ENCODE measurements at regions not wholly inside any gene's neighbourhood (a gene's known extent, or its start where the extent isn't known, plus 50 kb on each side); places are given as distances from the start of the nearest gene placed in this dataset.
"Not testable (repeated sequence)": the region's sequence is repeated elsewhere in the genome, so short reads cannot be mapped to it uniquely, and the experiment has no call there.

- no peak for DNase-seq
- Histone ChIP-seq H3K4me3 (ENCODE audit: insufficient read depth, low read depth, low read length, poor library complexity, severe bottlenecking) (no peak overlapping the region), H3K27me3 (replicated peaks; ENCODE audit: control insufficient read depth, insufficient read depth, low read length, poor library complexity, severe bottlenecking) (no peaks in the 10 kb centered on the region), H3K36me3 (ENCODE audit: control insufficient read depth, insufficient read depth, low read length) (no peaks in the 10 kb centered on the region), H3K9me3 (ENCODE audit: control insufficient read depth, low read length) (no peaks in the 10 kb centered on the region), H3K27ac (ENCODE audit: insufficient read depth, low read length, poor library complexity, severe bottlenecking) (no peak overlapping the region), H3K4me1 (ENCODE audit: control insufficient read depth, insufficient read depth, low read length, poor library complexity, severe bottlenecking) (no peaks in the 10 kb centered on the region)
Measured at GRCh38 chr5:15097552-15097951, 226.0 kb upstream of the ANKH start.

- not testable (repeated sequence) for H3K27ac ChIP-seq (ENCODE audit: insufficient read depth, low read length, poor library complexity, severe bottlenecking); H3K9me3 ChIP-seq (ENCODE audit: control insufficient read depth, low read length); DNase-seq; H3K4me3 ChIP-seq (ENCODE audit: insufficient read depth, low read depth, low read length, poor library complexity, severe bottlenecking); H3K36me3 ChIP-seq (ENCODE audit: control insufficient read depth, insufficient read depth, low read length); H3K27me3 ChIP-seq (replicated peaks; ENCODE audit: control insufficient read depth, insufficient read depth, low read length, poor library complexity, severe bottlenecking); H3K4me1 ChIP-seq (ENCODE audit: control insufficient read depth, insufficient read depth, low read length, poor library complexity, severe bottlenecking)
Measured at GRCh38 chr5:15096686-15097085, 225.1 kb upstream of the ANKH start.

GRCh38 chr5:15092801-15093200 lies 221.2 kb upstream of the ANKH start:
- Histone ChIP-seq H3K4me3 (ENCODE audit: insufficient read depth, low read depth, low read length, poor library complexity, severe bottlenecking) (no peak overlapping the region), H3K9me3 (ENCODE audit: control insufficient read depth, low read length) (no peaks in the 10 kb centered on the region), H3K36me3 (ENCODE audit: control insufficient read depth, insufficient read depth, low read length) (no peaks in the 10 kb centered on the region), H3K27ac (ENCODE audit: insufficient read depth, low read length, poor library complexity, severe bottlenecking) (no peak overlapping the region), H3K27me3 (replicated peaks; ENCODE audit: control insufficient read depth, insufficient read depth, low read length, poor library complexity, severe bottlenecking) (no peaks in the 10 kb centered on the region), H3K4me1 (ENCODE audit: control insufficient read depth, insufficient read depth, low read length, poor library complexity, severe bottlenecking) (no peaks in the 10 kb centered on the region)
- DNase-seq: no peak

GRCh38 chr5:15085671-15086070 lies 214.1 kb upstream of the ANKH start:
- H3K9me3 ChIP-seq (ENCODE audit: control insufficient read depth, low read length): no peaks in the 10 kb centered on the region
- DNase-seq: no peak

GRCh38 chr5:15082096-15082495 lies 210.5 kb upstream of the ANKH start:
- no peak overlapping the region for H3K27ac ChIP-seq (ENCODE audit: insufficient read depth, low read length, poor library complexity, severe bottlenecking)
- DNase-seq: no peak

More at GRCh38 chr5:15085671-15086070, 214.1 kb upstream of the ANKH start:
- Histone ChIP-seq H3K27me3 (replicated peaks; ENCODE audit: control insufficient read depth, insufficient read depth, low read length, poor library complexity, severe bottlenecking) (no peaks in the 10 kb centered on the region), H3K4me3 (ENCODE audit: insufficient read depth, low read depth, low read length, poor library complexity, severe bottlenecking) (no peak overlapping the region), H3K36me3 (ENCODE audit: control insufficient read depth, insufficient read depth, low read length) (no peaks in the 10 kb centered on the region), H3K4me1 (ENCODE audit: control insufficient read depth, insufficient read depth, low read length, poor library complexity, severe bottlenecking) (no peaks in the 10 kb centered on the region), H3K27ac (ENCODE audit: insufficient read depth, low read length, poor library complexity, severe bottlenecking) (no peak overlapping the region)

GRCh38 chr5:15080219-15080618 lies 208.6 kb upstream of the ANKH start:
- no peaks in the 10 kb centered on the region for H3K4me1 ChIP-seq (ENCODE audit: control insufficient read depth, insufficient read depth, low read length, poor library complexity, severe bottlenecking)
- no peaks in the 10 kb centered on the region for H3K36me3 ChIP-seq (ENCODE audit: control insufficient read depth, insufficient read depth, low read length)
- no peaks in the 10 kb centered on the region for H3K9me3 ChIP-seq (ENCODE audit: control insufficient read depth, low read length)
- no peak for DNase-seq
- no peaks in the 10 kb centered on the region for H3K27me3 ChIP-seq (replicated peaks; ENCODE audit: control insufficient read depth, insufficient read depth, low read length, poor library complexity, severe bottlenecking)
- H3K27ac ChIP-seq (ENCODE audit: insufficient read depth, low read length, poor library complexity, severe bottlenecking): no peak overlapping the region
- no peak overlapping the region for H3K4me3 ChIP-seq (ENCODE audit: insufficient read depth, low read depth, low read length, poor library complexity, severe bottlenecking)

More at GRCh38 chr5:15082096-15082495, 210.5 kb upstream of the ANKH start:
- no peaks in the 10 kb centered on the region for H3K27me3 ChIP-seq (replicated peaks; ENCODE audit: control insufficient read depth, insufficient read depth, low read length, poor library complexity, severe bottlenecking)
- no peaks in the 10 kb centered on the region for H3K36me3 ChIP-seq (ENCODE audit: control insufficient read depth, insufficient read depth, low read length)
- H3K4me3 ChIP-seq (ENCODE audit: insufficient read depth, low read depth, low read length, poor library complexity, severe bottlenecking): no peak overlapping the region
- no peaks in the 10 kb centered on the region for H3K4me1 ChIP-seq (ENCODE audit: control insufficient read depth, insufficient read depth, low read length, poor library complexity, severe bottlenecking)
- H3K9me3 ChIP-seq (ENCODE audit: control insufficient read depth, low read length): no peaks in the 10 kb centered on the region

- no peaks in the 10 kb centered on the region for H3K4me1 ChIP-seq (ENCODE audit: control insufficient read depth, insufficient read depth, low read length, poor library complexity, severe bottlenecking)
- H3K36me3 ChIP-seq (ENCODE audit: control insufficient read depth, insufficient read depth, low read length): no peaks in the 10 kb centered on the region
- no peak for DNase-seq
- H3K27ac ChIP-seq (ENCODE audit: insufficient read depth, low read length, poor library complexity, severe bottlenecking): no peak overlapping the region
- H3K27me3 ChIP-seq (replicated peaks; ENCODE audit: control insufficient read depth, insufficient read depth, low read length, poor library complexity, severe bottlenecking): no peaks in the 10 kb centered on the region
- no peak overlapping the region for H3K4me3 ChIP-seq (ENCODE audit: insufficient read depth, low read depth, low read length, poor library complexity, severe bottlenecking)
- no peaks in the 10 kb centered on the region for H3K9me3 ChIP-seq (ENCODE audit: control insufficient read depth, low read length)
Measured at GRCh38 chr5:15079566-15079965, 208.0 kb upstream of the ANKH start.

GRCh38 chr5:15074651-15075050 lies 203.1 kb upstream of the ANKH start:
- Histone ChIP-seq H3K36me3 (ENCODE audit: control insufficient read depth, insufficient read depth, low read length) (no peaks in the 10 kb centered on the region), H3K4me1 (ENCODE audit: control insufficient read depth, insufficient read depth, low read length, poor library complexity, severe bottlenecking) (no peaks in the 10 kb centered on the region), H3K9me3 (ENCODE audit: control insufficient read depth, low read length) (no peaks in the 10 kb centered on the region), H3K27ac (ENCODE audit: insufficient read depth, low read length, poor library complexity, severe bottlenecking) (no peak overlapping the region), H3K27me3 (replicated peaks; ENCODE audit: control insufficient read depth, insufficient read depth, low read length, poor library complexity, severe bottlenecking) (no peaks in the 10 kb centered on the region), H3K4me3 (ENCODE audit: insufficient read depth, low read depth, low read length, poor library complexity, severe bottlenecking) (no peak overlapping the region)
- DNase-seq: no peak

- Histone ChIP-seq H3K27me3 (replicated peaks; ENCODE audit: control insufficient read depth, insufficient read depth, low read length, poor library complexity, severe bottlenecking) (no peaks in the 10 kb centered on the region), H3K4me3 (ENCODE audit: insufficient read depth, low read depth, low read length, poor library complexity, severe bottlenecking) (no peak overlapping the region), H3K9me3 (ENCODE audit: control insufficient read depth, low read length) (no peaks in the 10 kb centered on the region), H3K36me3 (ENCODE audit: control insufficient read depth, insufficient read depth, low read length) (no peaks in the 10 kb centered on the region), H3K4me1 (ENCODE audit: control insufficient read depth, insufficient read depth, low read length, poor library complexity, severe bottlenecking) (no peaks in the 10 kb centered on the region), H3K27ac (ENCODE audit: insufficient read depth, low read length, poor library complexity, severe bottlenecking) (no peak overlapping the region)
- DNase-seq: no peak
Measured at GRCh38 chr5:15073453-15073852, 201.9 kb upstream of the ANKH start.

GRCh38 chr5:15070907-15071306 lies 199.3 kb upstream of the ANKH start:
- no peak for DNase-seq
- Histone ChIP-seq H3K4me1 (ENCODE audit: control insufficient read depth, insufficient read depth, low read length, poor library complexity, severe bottlenecking) (no peaks in the 10 kb centered on the region), H3K27ac (ENCODE audit: insufficient read depth, low read length, poor library complexity, severe bottlenecking) (no peak overlapping the region), H3K27me3 (replicated peaks; ENCODE audit: control insufficient read depth, insufficient read depth, low read length, poor library complexity, severe bottlenecking) (no peaks in the 10 kb centered on the region), H3K4me3 (ENCODE audit: insufficient read depth, low read depth, low read length, poor library complexity, severe bottlenecking) (no peak overlapping the region), H3K9me3 (ENCODE audit: control insufficient read depth, low read length) (no peaks in the 10 kb centered on the region), H3K36me3 (ENCODE audit: control insufficient read depth, insufficient read depth, low read length) (no peaks in the 10 kb centered on the region)

- Histone ChIP-seq H3K4me3 (ENCODE audit: insufficient read depth, low read depth, low read length, poor library complexity, severe bottlenecking) (no peak overlapping the region), H3K27ac (ENCODE audit: insufficient read depth, low read length, poor library complexity, severe bottlenecking) (no peak overlapping the region), H3K36me3 (ENCODE audit: control insufficient read depth, insufficient read depth, low read length) (no peaks in the 10 kb centered on the region), H3K9me3 (ENCODE audit: control insufficient read depth, low read length) (no peaks in the 10 kb centered on the region), H3K4me1 (ENCODE audit: control insufficient read depth, insufficient read depth, low read length, poor library complexity, severe bottlenecking) (no peaks in the 10 kb centered on the region), H3K27me3 (replicated peaks; ENCODE audit: control insufficient read depth, insufficient read depth, low read length, poor library complexity, severe bottlenecking) (no peaks in the 10 kb centered on the region)
- no peak for DNase-seq
Measured at GRCh38 chr5:15069407-15069905, 197.9 kb upstream of the ANKH start.

Data from effector memory CD4-positive, alpha-beta T cell (primary cell).